Ascending aorta (tissue), 2 donors: ENCODE measurements at regions not wholly inside any gene's neighbourhood (a gene's known extent, or its start where the extent isn't known, plus 50 kb on each side); places are given as distances from the start of the nearest gene placed in this dataset.

Experiments
- DNase-seq, 2 donors: peaks; one replicate each; pipeline ENCODE4 v3.0.0-alpha.2; 2019; ENCODE audit warnings: low spot score in 2 of 2
- H3K27ac ChIP-seq, 2 donors: fragments of 200-600 bp; sonication (generic); one replicate each; pipeline ENCODE4 v1.5.1; 2016 to 2017; ENCODE audit warnings: mild to moderate bottlenecking in 1 of 2
- H3K27me3 ChIP-seq: fragments of 200-600 bp; sonication (generic); one replicate; pipeline ENCODE4 v1.5.1; 2017
- H3K36me3 ChIP-seq, 2 donors: fragments of 200-600 bp; sonication (generic); one replicate each; pipeline ENCODE4 v1.5.1; 2016
- H3K4me1 ChIP-seq, 2 donors: fragments of 200-600 bp; sonication (generic); one replicate each; pipeline ENCODE4 v1.5.1; 2016 to 2017; ENCODE audit warnings: mild to moderate bottlenecking in 1 of 2
- H3K4me3 ChIP-seq, 2 donors: fragments of 200-600 bp; sonication (generic); one replicate each; pipeline ENCODE4 v1.5.1; 2016 to 2017; ENCODE audit warnings: mild to moderate bottlenecking in 1 of 2
- H3K9me3 ChIP-seq, 2 donors: fragments of 200-600 bp; sonication (generic); one replicate each; pipeline ENCODE4 v1.5.1; 2016
- intact Hi-C: fragments of 100-400 bp; cut with DNase I; formaldehyde crosslinking; loops from one replicate; pipeline ENCODE4 v1.15.1; 2023
- TF ChIP-seq, protein P1 (sequence below), 3 experiments: fragments of 200-600 bp in 2 of 3; fragments of 450-650 bp in 1 of 3; sonication (generic) in 2 of 3; IDR thresholded peaks; one replicate each; pipeline ENCODE4 v1.5.1; 2016 to 2019; ENCODE audit warnings: antibody characterized with exemption in 3 of 3, mild to moderate bottlenecking in 1 of 3, moderate library complexity in 1 of 3

DNA sequence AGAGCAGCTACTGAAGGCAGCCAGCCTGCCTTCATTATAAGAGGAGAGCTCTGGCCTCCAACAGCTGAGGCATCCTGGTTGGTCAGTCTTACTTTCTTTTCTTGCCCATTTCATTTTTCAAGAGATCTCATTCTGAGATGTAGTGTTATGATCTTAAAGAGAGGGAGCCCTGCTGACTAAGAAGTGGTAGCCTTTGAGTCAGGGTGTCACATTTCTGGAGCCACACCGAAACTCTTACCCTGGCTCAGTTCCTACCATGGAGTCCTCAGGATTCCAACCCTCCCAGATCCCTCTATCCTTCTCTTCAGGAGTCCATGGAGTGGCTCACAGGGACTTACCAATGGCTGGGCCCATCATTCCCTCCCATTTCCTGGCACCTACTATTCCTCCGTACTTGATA, 386.1 kb upstream of the LARGE1 start:
- TF ChIP-seq, protein P1, sequence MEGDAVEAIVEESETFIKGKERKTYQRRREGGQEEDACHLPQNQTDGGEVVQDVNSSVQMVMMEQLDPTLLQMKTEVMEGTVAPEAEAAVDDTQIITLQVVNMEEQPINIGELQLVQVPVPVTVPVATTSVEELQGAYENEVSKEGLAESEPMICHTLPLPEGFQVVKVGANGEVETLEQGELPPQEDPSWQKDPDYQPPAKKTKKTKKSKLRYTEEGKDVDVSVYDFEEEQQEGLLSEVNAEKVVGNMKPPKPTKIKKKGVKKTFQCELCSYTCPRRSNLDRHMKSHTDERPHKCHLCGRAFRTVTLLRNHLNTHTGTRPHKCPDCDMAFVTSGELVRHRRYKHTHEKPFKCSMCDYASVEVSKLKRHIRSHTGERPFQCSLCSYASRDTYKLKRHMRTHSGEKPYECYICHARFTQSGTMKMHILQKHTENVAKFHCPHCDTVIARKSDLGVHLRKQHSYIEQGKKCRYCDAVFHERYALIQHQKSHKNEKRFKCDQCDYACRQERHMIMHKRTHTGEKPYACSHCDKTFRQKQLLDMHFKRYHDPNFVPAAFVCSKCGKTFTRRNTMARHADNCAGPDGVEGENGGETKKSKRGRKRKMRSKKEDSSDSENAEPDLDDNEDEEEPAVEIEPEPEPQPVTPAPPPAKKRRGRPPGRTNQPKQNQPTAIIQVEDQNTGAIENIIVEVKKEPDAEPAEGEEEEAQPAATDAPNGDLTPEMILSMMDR (IDR thresholded peaks at IDR 0.05): no peak
- no peaks in the 10 kb centered on the region for H3K36me3 ChIP-seq
- no peaks in the 10 kb centered on the region for H3K27me3 ChIP-seq
- no peaks in the 10 kb centered on the region for H3K9me3 ChIP-seq
- H3K4me1 ChIP-seq: no peaks in the 10 kb centered on the region
- H3K4me3 ChIP-seq: no peak overlapping the region
- H3K27ac ChIP-seq: no peak overlapping the region
- DNase-seq: no peak
- intact Hi-C loops: no loop called here

DNA sequence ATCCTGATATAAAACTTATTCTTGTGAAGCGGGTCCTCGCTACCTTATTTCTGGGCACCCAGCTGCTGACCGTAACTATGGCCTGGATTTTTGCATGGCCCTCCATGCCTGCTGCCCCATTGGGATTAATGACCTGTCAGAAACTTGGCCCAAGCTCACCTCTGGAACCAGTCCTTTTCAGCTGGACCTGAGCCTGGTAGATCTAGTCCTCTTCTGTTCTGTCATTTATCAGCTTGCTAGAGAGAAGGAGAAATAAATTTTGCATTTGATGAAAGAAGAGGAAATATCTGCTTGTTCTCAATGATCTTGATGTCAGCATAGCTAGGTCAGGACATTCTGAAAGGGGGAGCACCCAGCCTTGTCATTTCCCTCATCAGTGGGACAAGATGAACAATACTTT, 387.8 kb upstream of the LARGE1 start:
- Histone ChIP-seq H3K4me3 (no peak overlapping the region), H3K27me3 (no peaks in the 10 kb centered on the region), H3K36me3 (no peaks in the 10 kb centered on the region), H3K9me3 (no peaks in the 10 kb centered on the region), H3K4me1 (no peaks in the 10 kb centered on the region), H3K27ac (no peak overlapping the region)
- TF ChIP-seq, protein P1 (IDR thresholded peaks at IDR 0.05): no peak
- intact Hi-C loops: no loop called here
- DNase-seq: no peak

DNA sequence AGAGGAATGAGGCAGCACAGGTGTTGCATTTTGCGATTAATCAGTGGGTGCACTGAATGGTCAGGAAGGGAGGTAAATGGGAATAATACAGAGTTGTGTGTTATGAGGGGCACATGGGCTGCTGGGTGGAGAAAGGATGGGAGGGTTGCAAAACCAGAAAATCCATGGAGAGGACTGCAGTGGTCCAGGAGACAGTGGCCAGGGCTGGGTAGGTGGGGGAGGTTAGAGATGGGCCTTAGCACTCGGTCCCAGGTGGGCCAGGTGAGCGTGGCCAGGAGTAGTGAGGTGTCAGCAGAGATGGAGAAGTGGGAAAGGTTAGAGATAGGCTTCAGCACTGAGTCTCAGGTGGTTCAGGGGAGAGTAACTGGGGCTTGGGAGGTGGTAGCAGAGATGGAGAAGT, 399.1 kb upstream of the LARGE1 start:
- TF ChIP-seq, protein P1 (IDR thresholded peaks at IDR 0.05): no peak
- no peak for DNase-seq
- H3K27me3 ChIP-seq: no peaks in the 10 kb centered on the region
- H3K4me3 ChIP-seq: no peak overlapping the region
- H3K9me3 ChIP-seq: no peaks in the 10 kb centered on the region
- H3K36me3 ChIP-seq: no peaks in the 10 kb centered on the region
- no peak overlapping the region for H3K27ac ChIP-seq
- intact Hi-C loops: no loop called here
- H3K4me1 ChIP-seq: no peaks in the 10 kb centered on the region

DNA sequence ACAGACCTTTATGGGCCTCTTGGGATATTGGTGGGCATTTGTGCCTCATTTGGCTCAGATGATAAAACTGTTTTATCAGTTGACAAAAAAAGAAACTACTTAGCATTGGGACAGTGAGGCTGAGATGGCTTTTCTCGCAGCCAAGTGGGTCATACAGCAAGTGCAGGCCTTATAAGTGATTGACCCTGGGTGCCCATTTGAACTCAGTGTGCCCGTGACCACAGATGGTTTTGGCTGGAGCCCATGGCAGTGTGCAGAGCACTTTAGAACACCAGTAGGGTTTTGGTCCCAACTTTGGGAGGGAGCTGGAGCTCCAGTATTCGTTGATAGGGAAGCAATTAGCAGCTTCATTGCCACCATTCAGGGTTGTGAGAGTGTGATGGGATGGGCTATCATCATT, 404.5 kb upstream of the LARGE1 start:
- no peak for DNase-seq
- Histone ChIP-seq H3K27ac (no peak overlapping the region), H3K36me3 (no peaks in the 10 kb centered on the region), H3K4me3 (no peak overlapping the region), H3K9me3 (no peaks in the 10 kb centered on the region), H3K27me3 (no peaks in the 10 kb centered on the region), H3K4me1 (no peaks in the 10 kb centered on the region)
- TF ChIP-seq, protein P1 (IDR thresholded peaks at IDR 0.05): no peak
- intact Hi-C loops: no loop called here

DNA sequence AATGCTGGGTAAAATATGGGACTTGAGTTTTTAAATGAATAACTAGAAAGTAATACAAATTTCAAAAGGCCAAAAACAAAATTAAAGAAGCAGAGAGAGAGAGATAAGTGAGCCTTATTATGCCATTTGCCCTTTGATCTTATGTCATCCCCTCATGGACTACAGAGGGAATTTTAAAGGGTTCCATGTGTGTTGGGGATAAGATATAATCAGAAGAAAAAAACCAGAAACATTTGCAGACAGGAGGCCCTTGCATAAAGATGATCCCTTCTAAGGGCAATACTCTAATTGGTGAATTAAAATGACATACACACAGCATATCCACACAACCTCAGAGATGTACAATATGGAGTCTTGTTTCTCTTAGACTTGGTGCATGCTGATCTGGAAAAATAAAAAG, 406.6 kb upstream of the LARGE1 start:
- no peaks in the 10 kb centered on the region for H3K36me3 ChIP-seq
- no peak overlapping the region for H3K27ac ChIP-seq
- no peaks in the 10 kb centered on the region for H3K27me3 ChIP-seq
- H3K4me3 ChIP-seq: no peak overlapping the region
- no peaks in the 10 kb centered on the region for H3K4me1 ChIP-seq
- intact Hi-C loops: no loop called here
- DNase-seq: no peak
- H3K9me3 ChIP-seq: no peaks in the 10 kb centered on the region
- TF ChIP-seq, protein P1 (IDR thresholded peaks at IDR 0.05): no peak

DNA sequence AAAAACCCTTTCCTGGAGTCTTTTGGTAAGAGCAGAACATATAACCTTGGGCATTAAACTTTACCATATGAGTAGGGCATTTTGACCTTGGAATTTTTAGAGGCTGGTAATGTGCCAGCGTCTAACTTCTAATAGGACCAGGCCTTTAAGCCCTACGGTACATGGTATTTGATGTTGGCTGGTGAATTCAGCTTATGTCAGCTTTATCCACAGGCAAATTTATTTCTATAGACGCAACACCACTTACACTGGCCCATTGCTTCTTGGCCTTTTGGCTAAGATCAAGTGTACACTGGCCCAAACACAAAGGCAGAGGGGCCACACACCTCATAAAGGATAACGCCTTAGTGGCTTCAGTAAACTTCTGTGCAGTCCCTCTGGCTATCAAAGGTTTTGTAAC, 410.2 kb upstream of the LARGE1 start:
- TF ChIP-seq, protein P1 (IDR thresholded peaks at IDR 0.05): no peak
- peaks cover 0 to 13% of the 10 kb centered on the region in 2 donors for H3K9me3 ChIP-seq
- intact Hi-C loops: no loop called here
- H3K4me3 ChIP-seq: no peak overlapping the region
- H3K27me3 ChIP-seq: no peaks in the 10 kb centered on the region
- H3K27ac ChIP-seq: no peak overlapping the region
- H3K4me1 ChIP-seq: no peaks in the 10 kb centered on the region
- H3K36me3 ChIP-seq: no peaks in the 10 kb centered on the region
- no peak for DNase-seq
